Uterus (tissue), 3 donors: ENCODE measurements at regions not wholly inside any gene's neighbourhood (a gene's known extent, or its start where the extent isn't known, plus 50 kb on each side); places are given as distances from the start of the nearest gene placed in this dataset.

ENCODE experiments used
- DNase-seq, 2 donors: peaks; one replicate each; pipeline ENCODE4 v3.0.0-alpha.2; 2019 to 2020
- H3K27ac ChIP-seq, 2 donors: fragments of 200-600 bp; sonication (generic); 1 replicate in 1 of 2; 2 replicates in 1 of 2; pipeline ENCODE4 v1.5.1; 2016 to 2018
- H3K27me3 ChIP-seq, 2 donors: fragments of 200-600 bp; sonication (generic); one replicate each; pipeline ENCODE4 v1.5.1; 2018 to 2019; ENCODE audit warnings: control low read depth in 1 of 2
- H3K36me3 ChIP-seq, 2 donors: fragments of 200-600 bp; sonication (generic); one replicate each; pipeline ENCODE4 v1.5.1; 2019; ENCODE audit warnings: control low read depth in 1 of 2
- H3K4me1 ChIP-seq, 2 donors: fragments of 200-600 bp; sonication (generic); one replicate each; pipeline ENCODE4 v1.5.1; 2018 to 2019; ENCODE audit warnings: control low read depth in 1 of 2
- H3K4me3 ChIP-seq, 2 donors: fragments of 200-600 bp; sonication (generic); 1 replicate in 1 of 2; 2 replicates in 1 of 2; pipeline ENCODE4 v1.5.1; 2018 to 2019; ENCODE audit warnings: mild to moderate bottlenecking in 1 of 2
- H3K9me3 ChIP-seq, 2 donors: fragments of 200-600 bp; sonication (generic); one replicate each; pipeline ENCODE4 v1.5.1; 2019; ENCODE audit warnings: control low read depth in 1 of 2
- POLR2A ChIP-seq, 2 donors: fragments of 450-650 bp; IDR thresholded peaks; one replicate each; pipeline ENCODE4 v1.6.1; 2016; ENCODE audit warnings: antibody characterized with exemption in 2 of 2, mild to moderate bottlenecking in 1 of 2, moderate library complexity in 1 of 2
- intact Hi-C: fragments of 100-400 bp; cut with DNase I; formaldehyde crosslinking; loops from one replicate; pipeline ENCODE4 v1.15.1; 2023; ENCODE audit warnings: low total_unique reads
- TF ChIP-seq, protein P1 (sequence below), 4 experiments: fragments of 200-600 bp in 2 of 4; fragments of 450-650 bp in 2 of 4; sonication (generic) in 2 of 4; IDR thresholded peaks; one replicate each; pipeline ENCODE4 v1.5.1; 2016 to 2019; ENCODE audit warnings: antibody characterized with exemption in 4 of 4, mild to moderate bottlenecking in 2 of 4, moderate library complexity in 1 of 4
- donor health status: DM: yes; HTN: yes; CAD: no.

DNA sequence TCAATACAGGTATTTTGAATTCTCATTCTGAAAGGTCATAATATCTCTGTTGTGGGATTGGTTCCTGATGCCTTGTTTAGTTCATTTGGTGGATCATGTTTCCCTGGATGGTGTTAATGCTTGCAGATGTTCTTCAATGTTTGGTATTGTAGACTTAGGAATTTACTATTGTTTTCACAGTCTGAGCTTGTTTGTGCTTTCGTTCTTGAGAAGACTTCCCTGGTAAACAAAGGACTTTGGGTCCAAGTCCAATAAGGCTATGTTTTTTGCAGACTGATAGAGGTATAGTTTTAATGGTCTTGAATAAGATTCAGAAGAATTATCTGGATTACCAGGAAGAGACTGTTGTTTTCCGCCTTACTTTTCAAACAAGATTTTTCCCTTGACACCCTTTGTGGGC is 1646.3 kb downstream of the AMY1C start:
- no peak for DNase-seq
- no peaks in the 10 kb centered on the region for H3K36me3 ChIP-seq
- no peak for TF ChIP-seq POLR2A (IDR thresholded peaks at IDR 0.05)
- TF ChIP-seq, protein P1, sequence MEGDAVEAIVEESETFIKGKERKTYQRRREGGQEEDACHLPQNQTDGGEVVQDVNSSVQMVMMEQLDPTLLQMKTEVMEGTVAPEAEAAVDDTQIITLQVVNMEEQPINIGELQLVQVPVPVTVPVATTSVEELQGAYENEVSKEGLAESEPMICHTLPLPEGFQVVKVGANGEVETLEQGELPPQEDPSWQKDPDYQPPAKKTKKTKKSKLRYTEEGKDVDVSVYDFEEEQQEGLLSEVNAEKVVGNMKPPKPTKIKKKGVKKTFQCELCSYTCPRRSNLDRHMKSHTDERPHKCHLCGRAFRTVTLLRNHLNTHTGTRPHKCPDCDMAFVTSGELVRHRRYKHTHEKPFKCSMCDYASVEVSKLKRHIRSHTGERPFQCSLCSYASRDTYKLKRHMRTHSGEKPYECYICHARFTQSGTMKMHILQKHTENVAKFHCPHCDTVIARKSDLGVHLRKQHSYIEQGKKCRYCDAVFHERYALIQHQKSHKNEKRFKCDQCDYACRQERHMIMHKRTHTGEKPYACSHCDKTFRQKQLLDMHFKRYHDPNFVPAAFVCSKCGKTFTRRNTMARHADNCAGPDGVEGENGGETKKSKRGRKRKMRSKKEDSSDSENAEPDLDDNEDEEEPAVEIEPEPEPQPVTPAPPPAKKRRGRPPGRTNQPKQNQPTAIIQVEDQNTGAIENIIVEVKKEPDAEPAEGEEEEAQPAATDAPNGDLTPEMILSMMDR (IDR thresholded peaks at IDR 0.05) = no peak
- intact Hi-C loops = no loop called here
- no peaks in the 10 kb centered on the region for H3K9me3 ChIP-seq
- H3K27ac ChIP-seq = no peak overlapping the region
- no peaks in the 10 kb centered on the region for H3K4me1 ChIP-seq
- H3K27me3 ChIP-seq = no peaks in the 10 kb centered on the region
- H3K4me3 ChIP-seq = no peak overlapping the region

- Histone ChIP-seq H3K27me3 (no peaks in the 10 kb centered on the region), H3K4me3 (no peak overlapping the region), H3K36me3 (no peaks in the 10 kb centered on the region), H3K4me1 (no peaks in the 10 kb centered on the region), H3K27ac (no peak overlapping the region), H3K9me3 (no peaks in the 10 kb centered on the region)
- intact Hi-C loops = no loop called here
- no peak for DNase-seq
- TF ChIP-seq POLR2A (IDR thresholded peaks at IDR 0.05) = no peak
- TF ChIP-seq, protein P1 (IDR thresholded peaks at IDR 0.05) = no peak
Observed at GRCh38 chr1:105398909-105399308, 1649.2 kb downstream of the AMY1C start.

- DNase-seq = no peak
- Histone ChIP-seq H3K27me3 (no peaks in the 10 kb centered on the region), H3K27ac (no peak overlapping the region), H3K4me3 (no peak overlapping the region), H3K9me3 (no peaks in the 10 kb centered on the region), H3K36me3 (no peaks in the 10 kb centered on the region), H3K4me1 (no peaks in the 10 kb centered on the region)
- intact Hi-C loops = no loop called here
- no peak for TF ChIP-seq POLR2A (IDR thresholded peaks at IDR 0.05)
- TF ChIP-seq, protein P1 (IDR thresholded peaks at IDR 0.05) = no peak
Observed at GRCh38 chr1:105399716-105400115, 1650.0 kb downstream of the AMY1C start.

DNA sequence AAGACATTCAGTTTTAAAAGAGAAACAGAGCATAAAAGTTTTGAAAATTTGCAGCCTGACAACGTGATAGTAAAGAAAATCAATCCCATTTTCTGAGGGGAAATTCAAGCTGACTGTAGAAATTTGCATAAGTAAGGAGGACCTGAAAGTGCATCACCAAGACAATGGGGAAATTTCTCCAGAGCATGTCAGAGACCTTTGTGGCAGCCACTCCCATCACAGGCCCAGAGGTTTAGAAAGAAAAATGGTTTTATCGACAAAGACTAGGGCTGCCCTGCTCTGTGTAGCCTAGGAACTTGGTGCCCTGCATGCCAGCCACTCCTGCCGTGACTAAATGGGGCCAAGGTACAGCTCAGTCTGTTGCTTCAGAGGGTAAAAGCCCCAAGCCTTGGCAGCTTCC is 1640.2 kb upstream of the PRMT6 start:
- Histone ChIP-seq H3K36me3 (no peaks in the 10 kb centered on the region), H3K27me3 (no peaks in the 10 kb centered on the region), H3K4me1 (no peaks in the 10 kb centered on the region), H3K27ac (no peak overlapping the region), H3K4me3 (no peak overlapping the region), H3K9me3 (no peaks in the 10 kb centered on the region)
- no peak for DNase-seq
- intact Hi-C loops = no loop called here
- TF ChIP-seq POLR2A (IDR thresholded peaks at IDR 0.05) = no peak
- TF ChIP-seq, protein P1 (IDR thresholded peaks at IDR 0.05) = no peak

- H3K9me3 ChIP-seq = no peaks in the 10 kb centered on the region
- H3K4me1 ChIP-seq = no peaks in the 10 kb centered on the region
- TF ChIP-seq, protein P1 (IDR thresholded peaks at IDR 0.05) = no peak
- no peak for TF ChIP-seq POLR2A (IDR thresholded peaks at IDR 0.05)
- no peak overlapping the region for H3K4me3 ChIP-seq
- H3K27ac ChIP-seq = no peak overlapping the region
- intact Hi-C loops = no loop called here
- no peaks in the 10 kb centered on the region for H3K27me3 ChIP-seq
- H3K36me3 ChIP-seq = no peaks in the 10 kb centered on the region
- no peak for DNase-seq
Observed at GRCh38 chr1:105419030-105419429, 1637.4 kb upstream of the PRMT6 start.
